ENCODE measurements at regions not wholly inside any gene's neighbourhood (a gene's known extent, or its start where the extent isn't known, plus 50 kb on each side); places are given as distances from the start of the nearest gene placed in this dataset.

- TF ChIP-seq CTCF (IDR thresholded peaks at IDR 0.05 in 2 of 3, conservative IDR thresholded peaks at IDR 0.05 in 1 of 3; ENCODE audit: borderline replicate concordance in 1 of 3, insufficient read depth in 1 of 3, low read depth in 2 of 3, low read length in 2 of 3) = no peak
- TF ChIP-seq SP1 (IDR thresholded peaks at IDR 0.05; ENCODE audit: low read depth) = no peak
- no peak for TF ChIP-seq SRF (IDR thresholded peaks at IDR 0.05; ENCODE audit: low read depth)
- no peak for TF ChIP-seq EGR1 (IDR thresholded peaks at IDR 0.05; ENCODE audit: low read depth)
- TF ChIP-seq POLR2AphosphoS5 (IDR thresholded peaks at IDR 0.05; ENCODE audit: low read depth, low read length) = no peak
Measured at GRCh38 chr9:29969856-29970647, 2396.8 kb upstream of the C9orf72 start (continued).

GRCh38 chr9:29974197-29974596, 2400.9 kb upstream of the C9orf72 start:
- POLR2A ChIA-PET = no interaction called here
- no peaks in the 10 kb centered on the region for H3K4me1 ChIP-seq (ENCODE audit: control insufficient read depth in 1 of 2, insufficient read depth in 2 of 2, low read length in 2 of 2)
- no peaks in the 10 kb centered on the region; a peak in 1 of 4 replicates for H3K9me3 ChIP-seq (ENCODE audit: control insufficient read depth in 1 of 2, insufficient read depth in 1 of 2, low read depth in 1 of 2, low read length in 2 of 2)
- no peak overlapping the region for H3K27ac ChIP-seq (ENCODE audit: low read depth, low read length)
- DNase-seq (ENCODE audit: low read depth, low spot score) (no peak), ATAC-seq (no peak)
- H4K20me1 ChIP-seq (ENCODE audit: insufficient read depth) = no peaks in the 10 kb centered on the region
- H3K27me3 ChIP-seq (ENCODE audit: insufficient read depth, low read length) = no peaks in the 10 kb centered on the region
- TF ChIP-seq ELF1 (IDR thresholded peaks at IDR 0.05; ENCODE audit: borderline replicate concordance, low read depth) = no peak
- no peak for TF ChIP-seq ZNF274 (IDR thresholded peaks at IDR 0.05; ENCODE audit: low read depth, low read length)
- no peak for TF ChIP-seq EZH2phosphoT487 (IDR thresholded peaks at IDR 0.05; ENCODE audit: borderline replicate concordance)
- CTCF ChIA-PET = no interaction called here
- H3K79me2 ChIP-seq (ENCODE audit: insufficient read depth, low read length) = no peaks in the 10 kb centered on the region
- H3K9me2 ChIP-seq (ENCODE audit: insufficient read depth) = no peaks in the 10 kb centered on the region
- H3K4me2 ChIP-seq (ENCODE audit: low read length) = no peak overlapping the region
- no peak overlapping the region for H2AFZ ChIP-seq (ENCODE audit: low read depth, low read length, poor library complexity, severe bottlenecking)
- BruUV-seq (replicated peaks) = no TSS peak
- no peak overlapping the region for H3K9ac ChIP-seq (ENCODE audit: low read length)
- RAD21 ChIA-PET (ENCODE audit: low non-redundant PET in 1 of 2, low total read pairs in 2 of 2, uncharacterized antibody in 2 of 2, unreplicated experiment in 2 of 2) = no interaction called here
- intact Hi-C loops (cut with micrococcal nuclease) = no loop called here
- no peaks in the 10 kb centered on the region for H3K36me3 ChIP-seq (ENCODE audit: control insufficient read depth in 1 of 2, insufficient read depth in 2 of 2, low read length in 2 of 2)
- no peak overlapping the region for H3K4me3 ChIP-seq (replicated peaks in 1 of 2; ENCODE audit: low read depth in 1 of 2, low read length in 2 of 2)
